ENCODE measurements at regions not wholly inside any gene's neighbourhood (a gene's known extent, or its start where the extent isn't known, plus 50 kb on each side); places are given as distances from the start of the nearest gene placed in this dataset.

DNA sequence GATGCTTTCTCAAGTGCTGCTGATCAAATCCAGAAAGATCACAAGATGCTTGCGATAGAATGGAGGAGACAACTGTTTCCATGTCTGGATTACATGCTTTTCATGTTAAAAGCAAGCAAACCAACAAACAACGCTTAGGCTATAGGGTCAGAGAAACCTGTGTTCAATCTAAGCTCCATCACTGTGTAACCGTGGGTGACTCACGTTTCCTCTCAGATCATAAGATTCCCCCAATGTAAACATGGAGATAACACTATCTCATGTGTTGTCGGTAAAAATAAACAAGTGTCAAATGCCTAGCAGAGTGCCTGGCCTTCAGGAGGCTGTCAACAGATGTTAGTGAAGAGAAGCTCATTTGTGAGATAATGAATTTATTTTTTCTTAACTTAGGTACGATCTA is 907.8 kb downstream of the NTRK3 start:
- TF ChIP-seq CTCF (IDR thresholded peaks at IDR 0.05; ENCODE audit: control extremely low read depth in 1 of 3, insufficient read depth in 1 of 3, low read depth in 1 of 3, low read length in 3 of 3) (no peak), PHF8 (conservative IDR thresholded peaks at IDR 0.05; ENCODE audit: low read depth, low read length) (no peak), POLR2AphosphoS5 (IDR thresholded peaks at IDR 0.05; ENCODE audit: low read depth, low read length) (no peak), USF2 (IDR thresholded peaks at IDR 0.05; ENCODE audit: low read length) (no peak), EGR1 (IDR thresholded peaks at IDR 0.05; ENCODE audit: borderline replicate concordance, low read depth, low read length) (no peak), ZNF274 (IDR thresholded peaks at IDR 0.05; ENCODE audit: borderline replicate concordance, extremely low read depth, low read length) (no peak), HDAC2 (IDR thresholded peaks at IDR 0.05; ENCODE audit: borderline replicate concordance in 1 of 2, low read depth in 2 of 2, low read length in 2 of 2) (no peak), TBP (IDR thresholded peaks at IDR 0.05; ENCODE audit: low read depth, low read length) (no peak), SP1 (IDR thresholded peaks at IDR 0.05; ENCODE audit: low read depth, low read length) (no peak), RXRA (IDR thresholded peaks at IDR 0.05; ENCODE audit: insufficient read depth, low read depth, low read length) (no peak), KDM1A (IDR thresholded peaks at IDR 0.05; ENCODE audit: borderline replicate concordance, low read length) (no peak), POLR2A (IDR thresholded peaks at IDR 0.05; ENCODE audit: control extremely low read depth in 1 of 2, low read depth in 2 of 2, low read length in 2 of 2) (no peak), EZH2 (IDR thresholded peaks at IDR 0.05; ENCODE audit: low read depth, low read length, severe bottlenecking) (no peak)
- TF ChIP-seq, protein P1, sequence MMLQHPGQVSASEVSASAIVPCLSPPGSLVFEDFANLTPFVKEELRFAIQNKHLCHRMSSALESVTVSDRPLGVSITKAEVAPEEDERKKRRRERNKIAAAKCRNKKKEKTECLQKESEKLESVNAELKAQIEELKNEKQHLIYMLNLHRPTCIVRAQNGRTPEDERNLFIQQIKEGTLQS (IDR thresholded peaks at IDR 0.05; ENCODE audit: insufficient read depth, low read depth, low read length), result no peak
